Osteoblast (primary cell): ENCODE measurements at regions not wholly inside any gene's neighbourhood (a gene's known extent, or its start where the extent isn't known, plus 50 kb on each side); places are given as distances from the start of the nearest gene placed in this dataset.

Source experiments
- DNase-seq: peaks from one replicate; pipeline ENCODE4 v3.0.0; 2011; ENCODE audit warnings: low spot score, mixed read lengths; ENCODE audit not compliant: insufficient read length; ENCODE audit errors: missing footprints
- H2AFZ ChIP-seq: 2 replicates; pipeline ENCODE4 v1.6.0; 2011; ENCODE audit warnings: mild to moderate bottlenecking, low read length
- H3K27ac ChIP-seq: 2 replicates; pipeline ENCODE4 v1.5.1; 2011; ENCODE audit warnings: mild to moderate bottlenecking, low read depth, low read length, moderate library complexity
- H3K27me3 ChIP-seq: 2 replicates; pipeline ENCODE4 v1.6.0; 2012; ENCODE audit warnings: mild to moderate bottlenecking, control low read depth, inconsistent platforms, low read length, moderate library complexity; ENCODE audit not compliant: insufficient read depth
- H3K36me3 ChIP-seq: 2 replicates; pipeline ENCODE4 v1.5.1; 2011; ENCODE audit warnings: mild to moderate bottlenecking, low read length, control low read depth, moderate library complexity; ENCODE audit not compliant: insufficient read depth
- H3K4me1 ChIP-seq: 2 replicates; pipeline ENCODE4 v1.5.1; 2011; ENCODE audit warnings: mild to moderate bottlenecking, low read length, control low read depth, moderate library complexity; ENCODE audit not compliant: insufficient read depth
- H3K4me2 ChIP-seq: 2 replicates; pipeline ENCODE4 v1.6.0; 2011; ENCODE audit warnings: mild to moderate bottlenecking, low read length; ENCODE audit not compliant: insufficient read depth
- H3K4me3 ChIP-seq: fragments of 200-600 bp; sonication (generic); 3 replicates; pipeline ENCODE4 v1.5.1; 2012; ENCODE audit warnings: mild to moderate bottlenecking, low read length, inconsistent platforms; ENCODE audit not compliant: insufficient read depth
- H3K79me2 ChIP-seq: 2 replicates; pipeline ENCODE4 v1.6.0; 2012; ENCODE audit warnings: mild to moderate bottlenecking, low read length, control low read depth, inconsistent platforms; ENCODE audit not compliant: insufficient read depth
- H3K9me3 ChIP-seq: 2 replicates; pipeline ENCODE4 v1.5.1; 2011; ENCODE audit warnings: low read depth, low read length, control low read depth
- H4K20me1 ChIP-seq: 2 replicates; pipeline ENCODE4 v1.6.0; 2012; ENCODE audit warnings: mild to moderate bottlenecking, low read length, control low read depth; ENCODE audit not compliant: insufficient read depth
- CTCF ChIP-seq: IDR thresholded peaks from 2 replicates; pipeline ENCODE4 v1.5.1; 2011; ENCODE audit warnings: mild to moderate bottlenecking, low read depth, low read length, moderate library complexity; ENCODE audit errors: extremely low read depth

GRCh38 chr5:9878206-9878605, 248.1 kb upstream of the TAS2R1 start:
- Histone ChIP-seq H3K27me3 (no peaks in the 10 kb centered on the region), H3K27ac (no peak overlapping the region), H4K20me1 (no peaks in the 10 kb centered on the region), H3K4me3 (no peak overlapping the region), H2AFZ (no peak overlapping the region), H3K36me3 (no peaks in the 10 kb centered on the region), H3K4me2 (no peak overlapping the region), H3K4me1 (no peaks in the 10 kb centered on the region), H3K79me2 (no peaks in the 10 kb centered on the region), H3K9me3 (no peaks in the 10 kb centered on the region)
- no peak for TF ChIP-seq CTCF
- no peak for DNase-seq

- H3K4me1 ChIP-seq = no peaks in the 10 kb centered on the region
- H3K36me3 ChIP-seq = no peaks in the 10 kb centered on the region
- H3K4me2 ChIP-seq = no peak overlapping the region
- no peak overlapping the region for H3K27ac ChIP-seq
- DNase-seq = no peak
- no peak for TF ChIP-seq CTCF
- no peaks in the 10 kb centered on the region for H4K20me1 ChIP-seq
- H3K9me3 ChIP-seq = no peaks in the 10 kb centered on the region
- H3K27me3 ChIP-seq = no peaks in the 10 kb centered on the region
- no peak overlapping the region for H3K4me3 ChIP-seq
- H2AFZ ChIP-seq = no peak overlapping the region
- no peaks in the 10 kb centered on the region for H3K79me2 ChIP-seq
Observed at GRCh38 chr5:9877488-9877887, 247.3 kb upstream of the TAS2R1 start.

GRCh38 chr5:9876451-9876850, 246.3 kb upstream of the TAS2R1 start:
- Histone ChIP-seq H3K27ac (no peak overlapping the region), H3K4me1 (no peaks in the 10 kb centered on the region), H3K79me2 (no peaks in the 10 kb centered on the region), H2AFZ (no peak overlapping the region), H3K27me3 (no peaks in the 10 kb centered on the region), H4K20me1 (no peaks in the 10 kb centered on the region), H3K4me3 (no peak overlapping the region), H3K4me2 (no peak overlapping the region), H3K9me3 (no peaks in the 10 kb centered on the region), H3K36me3 (no peaks in the 10 kb centered on the region)
- no peak for DNase-seq
- TF ChIP-seq CTCF = no peak

GRCh38 chr5:9869616-9870288, 239.6 kb upstream of the TAS2R1 start:
- H3K4me2 ChIP-seq = no peak overlapping the region
- DNase-seq = no peak
- peaks cover 2% of the 10 kb centered on the region for H3K9me3 ChIP-seq
- no peaks in the 10 kb centered on the region for H3K79me2 ChIP-seq
- H4K20me1 ChIP-seq = no peaks in the 10 kb centered on the region
- no peak overlapping the region for H3K4me3 ChIP-seq
- H3K4me1 ChIP-seq = peaks cover 4% of the 10 kb centered on the region
- TF ChIP-seq CTCF = no peak
- peak overlapping the region; percentile 2 for H3K27ac ChIP-seq
- H2AFZ ChIP-seq = no peak overlapping the region
- no peaks in the 10 kb centered on the region for H3K27me3 ChIP-seq
- H3K36me3 ChIP-seq = no peaks in the 10 kb centered on the region
